ENCODE measurements at regions not wholly inside any gene's neighbourhood (a gene's known extent, or its start where the extent isn't known, plus 50 kb on each side); places are given as distances from the start of the nearest gene placed in this dataset.
A peak's percentile ranks its signal among the peaks of the same experiment; 100 is the strongest.

- DNase-seq (ENCODE audit: low read depth), result peak; percentile 39
- H3K4me3 ChIP-seq (ENCODE audit: low read depth, low read length), result no peak overlapping the region
- TF ChIP-seq CTCF (IDR thresholded peaks at IDR 0.05; ENCODE audit: insufficient read depth, low read length), result peak; percentile 49
Observed at GRCh38 chr3:34015204-34016142, 217.0 kb downstream of the PDCD6IP start.

- H3K4me3 ChIP-seq (ENCODE audit: low read depth, low read length), result no peak overlapping the region
- DNase-seq (ENCODE audit: low read depth), result no peak
- no peak for TF ChIP-seq CTCF (IDR thresholded peaks at IDR 0.05; ENCODE audit: insufficient read depth, low read length)
Observed at GRCh38 chr3:34016925-34017587, 218.6 kb downstream of the PDCD6IP start.

- no peak overlapping the region for H3K4me3 ChIP-seq (ENCODE audit: low read depth, low read length)
- no peak for DNase-seq (ENCODE audit: low read depth)
- no peak for TF ChIP-seq CTCF (IDR thresholded peaks at IDR 0.05; ENCODE audit: insufficient read depth, low read length)
Observed at GRCh38 chr3:34017757-34018156, 219.3 kb downstream of the PDCD6IP start.

GRCh38 chr3:34019158-34019557 is 220.7 kb downstream of the PDCD6IP start:
- DNase-seq (ENCODE audit: low read depth), result no peak
- no peak overlapping the region for H3K4me3 ChIP-seq (ENCODE audit: low read depth, low read length)
- TF ChIP-seq CTCF (IDR thresholded peaks at IDR 0.05; ENCODE audit: insufficient read depth, low read length), result no peak

GRCh38 chr3:34020170-34020569 is 221.7 kb downstream of the PDCD6IP start:
- DNase-seq (ENCODE audit: low read depth), result no peak
- no peak overlapping the region for H3K4me3 ChIP-seq (ENCODE audit: low read depth, low read length)
- TF ChIP-seq CTCF (IDR thresholded peaks at IDR 0.05; ENCODE audit: insufficient read depth, low read length), result no peak

GRCh38 chr3:34020726-34021680 is 222.6 kb downstream of the PDCD6IP start:
- no peak for DNase-seq (ENCODE audit: low read depth)
- H3K4me3 ChIP-seq (ENCODE audit: low read depth, low read length), result no peak overlapping the region
- TF ChIP-seq CTCF (IDR thresholded peaks at IDR 0.05; ENCODE audit: insufficient read depth, low read length), result no peak
